ENCODE measurements at regions not wholly inside any gene's neighbourhood (a gene's known extent, or its start where the extent isn't known, plus 50 kb on each side); places are given as distances from the start of the nearest gene placed in this dataset.

DNA sequence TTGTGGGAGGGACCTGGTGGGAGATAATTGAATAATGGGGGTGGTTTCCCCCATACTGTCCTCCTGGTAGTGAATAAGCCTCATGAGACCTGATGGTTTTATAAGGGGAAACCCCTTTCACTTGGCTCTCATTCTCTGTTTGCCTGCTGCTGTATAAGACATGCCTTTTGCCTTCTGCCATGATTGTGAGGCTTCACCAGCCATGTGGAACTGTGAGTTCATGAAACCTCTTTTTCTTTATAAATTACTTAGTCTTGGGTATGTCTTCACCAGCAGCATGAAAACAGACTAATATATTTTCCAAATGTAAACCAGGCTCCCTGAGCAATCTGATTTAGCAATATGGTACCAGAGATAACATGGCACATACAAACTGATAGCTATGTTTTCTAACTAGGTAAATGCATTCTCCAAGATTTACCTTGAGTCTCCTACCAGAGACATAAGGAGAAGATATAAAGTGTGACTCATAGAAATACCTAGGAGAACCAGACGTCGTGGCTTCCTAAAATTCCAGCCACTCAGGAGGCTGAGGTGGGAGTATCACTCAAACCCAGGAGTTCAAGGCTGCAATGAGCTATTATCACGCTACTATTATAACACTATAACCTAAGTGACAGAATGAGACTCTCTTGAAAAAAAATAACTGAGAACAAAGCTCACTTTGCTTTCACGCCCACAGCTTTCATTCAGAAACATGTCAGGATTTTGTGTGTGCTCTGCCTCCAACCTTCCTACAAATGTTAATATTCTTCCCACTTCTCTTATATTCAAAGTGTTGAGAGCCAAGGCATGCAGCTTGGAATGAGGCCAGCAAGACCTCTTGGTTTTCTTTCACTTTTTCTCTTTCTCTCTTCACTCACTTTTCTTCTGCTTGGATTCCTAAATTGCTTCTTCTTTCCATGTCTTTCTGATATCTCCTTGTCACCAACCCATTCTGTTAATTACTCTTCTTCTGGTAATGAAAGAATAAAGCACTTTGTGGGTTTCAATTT, 263.9 kb upstream of the UBE2E3 start:
- TF ChIP-seq GATA2 (IDR thresholded peaks at IDR 0.05; ENCODE audit: low read depth, low read length), result no peak
- no peak for TF ChIP-seq GATA3 (IDR thresholded peaks at IDR 0.05; ENCODE audit: low read depth, low read length)
